NB4 (cell line): ENCODE measurements at regions not wholly inside any gene's neighbourhood (a gene's known extent, or its start where the extent isn't known, plus 50 kb on each side); places are given as distances from the start of the nearest gene placed in this dataset.

Experiments
- DNase-seq: peaks from one replicate; pipeline ENCODE4 v3.0.0; 2010; ENCODE audit warnings: low read depth
- H3K4me3 ChIP-seq: one replicate; pipeline ENCODE4 v1.5.1; 2011; ENCODE audit warnings: mild to moderate bottlenecking, low read depth, low read length, moderate library complexity
- MYC ChIP-seq: IDR thresholded peaks from 2 replicates; pipeline ENCODE4 v1.6.1; 2011; ENCODE audit warnings: low read depth, low read length
- POLR2A ChIP-seq: IDR thresholded peaks from 2 replicates; pipeline ENCODE4 v1.6.1; 2011; ENCODE audit warnings: mild to moderate bottlenecking; ENCODE audit not compliant: insufficient read length; ENCODE audit errors: extremely low read depth
- TF ChIP-seq, protein P1 (sequence below): IDR thresholded peaks from one replicate; pipeline ENCODE4 v1.5.1; 2012; ENCODE audit warnings: low read depth, low read length
- TF ChIP-seq, protein P2 (sequence below): IDR thresholded peaks from 2 replicates; pipeline ENCODE4 v1.6.1; 2011; ENCODE audit warnings: low read depth, low read length

DNA sequence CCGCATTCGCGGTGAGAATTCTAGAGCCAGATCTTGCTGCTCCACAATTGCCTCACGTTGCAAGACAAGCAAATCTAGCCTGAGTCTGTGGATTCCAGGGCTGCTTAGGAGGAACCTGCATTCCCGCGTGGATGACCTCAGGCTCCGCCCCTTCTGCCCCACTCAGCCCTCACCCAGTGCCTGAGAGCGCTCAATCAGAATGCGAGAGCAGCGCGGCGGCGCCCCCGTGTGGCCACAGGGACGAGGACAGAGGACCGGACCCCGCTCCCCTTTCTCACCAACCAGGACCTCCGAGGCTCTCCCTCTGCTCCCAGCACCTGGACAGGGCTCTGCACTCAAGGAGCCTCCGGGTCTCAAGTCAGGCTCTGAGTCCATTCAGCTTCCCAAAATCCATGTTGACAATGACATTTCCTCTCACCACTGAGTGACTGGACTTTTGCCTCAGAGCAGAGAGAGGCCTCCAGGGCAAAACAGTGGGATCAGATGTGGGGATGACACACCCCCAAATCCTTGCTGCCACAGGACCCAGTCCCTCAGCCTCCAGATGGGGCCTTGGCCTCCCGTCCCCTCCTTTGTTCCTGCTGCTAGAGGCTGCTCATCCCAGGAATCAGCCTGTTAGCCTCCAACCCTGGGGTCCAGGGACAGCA, 52.0 kb downstream of the RPP21 start:
- TF ChIP-seq, protein P1, sequence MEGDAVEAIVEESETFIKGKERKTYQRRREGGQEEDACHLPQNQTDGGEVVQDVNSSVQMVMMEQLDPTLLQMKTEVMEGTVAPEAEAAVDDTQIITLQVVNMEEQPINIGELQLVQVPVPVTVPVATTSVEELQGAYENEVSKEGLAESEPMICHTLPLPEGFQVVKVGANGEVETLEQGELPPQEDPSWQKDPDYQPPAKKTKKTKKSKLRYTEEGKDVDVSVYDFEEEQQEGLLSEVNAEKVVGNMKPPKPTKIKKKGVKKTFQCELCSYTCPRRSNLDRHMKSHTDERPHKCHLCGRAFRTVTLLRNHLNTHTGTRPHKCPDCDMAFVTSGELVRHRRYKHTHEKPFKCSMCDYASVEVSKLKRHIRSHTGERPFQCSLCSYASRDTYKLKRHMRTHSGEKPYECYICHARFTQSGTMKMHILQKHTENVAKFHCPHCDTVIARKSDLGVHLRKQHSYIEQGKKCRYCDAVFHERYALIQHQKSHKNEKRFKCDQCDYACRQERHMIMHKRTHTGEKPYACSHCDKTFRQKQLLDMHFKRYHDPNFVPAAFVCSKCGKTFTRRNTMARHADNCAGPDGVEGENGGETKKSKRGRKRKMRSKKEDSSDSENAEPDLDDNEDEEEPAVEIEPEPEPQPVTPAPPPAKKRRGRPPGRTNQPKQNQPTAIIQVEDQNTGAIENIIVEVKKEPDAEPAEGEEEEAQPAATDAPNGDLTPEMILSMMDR: peak; percentile 90
- no peak for TF ChIP-seq MYC
- TF ChIP-seq, protein P2, sequence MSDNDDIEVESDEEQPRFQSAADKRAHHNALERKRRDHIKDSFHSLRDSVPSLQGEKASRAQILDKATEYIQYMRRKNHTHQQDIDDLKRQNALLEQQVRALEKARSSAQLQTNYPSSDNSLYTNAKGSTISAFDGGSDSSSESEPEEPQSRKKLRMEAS: no peak
- peak; percentile 76 for DNase-seq
- no peak overlapping the region for H3K4me3 ChIP-seq

DNA sequence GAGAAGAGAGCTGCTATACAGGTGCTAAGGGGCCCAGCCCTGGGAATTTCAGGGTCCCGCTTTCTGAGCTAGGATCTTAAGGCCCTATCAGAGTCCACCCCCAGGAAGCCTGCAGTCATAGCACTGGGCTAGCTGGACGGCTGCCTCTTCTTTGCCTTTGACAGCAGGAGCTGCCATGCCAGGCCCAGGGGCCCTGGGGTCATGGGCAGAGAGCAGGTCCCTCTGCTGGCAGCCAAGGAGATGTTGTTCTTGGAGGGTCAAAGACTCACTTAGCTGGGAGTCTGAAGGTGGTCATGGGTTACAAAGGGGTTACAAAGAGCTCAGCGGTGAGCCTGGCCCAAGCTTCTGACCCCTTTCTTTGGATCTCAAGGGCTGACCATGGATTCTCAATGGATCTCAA, 52.7 kb downstream of the RPP21 start:
- DNase-seq: peak; percentile 45
- no peak overlapping the region for H3K4me3 ChIP-seq

DNA sequence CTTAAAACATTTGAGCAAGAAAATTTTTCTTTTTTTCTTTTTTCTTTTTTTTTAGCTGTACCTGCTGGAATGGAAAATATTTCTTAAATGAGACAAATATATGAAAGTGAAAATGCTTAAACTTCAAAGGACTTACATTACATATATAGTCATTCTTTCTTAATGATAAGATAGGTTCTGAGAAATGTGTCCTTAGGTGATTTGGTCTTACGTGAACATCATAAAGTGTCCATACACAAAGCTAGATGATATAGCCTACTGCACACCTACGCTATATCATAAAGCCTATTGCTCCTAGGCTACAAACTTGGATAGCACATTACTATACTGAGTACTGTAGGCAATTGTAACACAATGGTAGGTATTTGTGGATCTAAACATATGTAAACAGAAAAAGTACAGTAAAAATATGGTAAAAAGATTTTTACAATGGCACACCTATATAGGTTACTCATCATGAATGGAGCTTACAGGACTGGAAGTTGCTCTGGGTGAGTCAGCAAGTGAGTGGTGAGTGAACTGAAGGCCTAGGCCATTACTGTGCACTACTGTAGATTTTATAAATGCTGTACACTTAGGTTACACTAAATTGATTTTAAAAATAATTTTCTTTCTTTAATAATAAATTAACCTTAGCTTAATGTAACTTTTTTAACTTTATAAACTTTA, 54.6 kb downstream of the RPP21 start:
- TF ChIP-seq, protein P2: no peak
- TF ChIP-seq POLR2A (no peak), MYC (no peak)
- TF ChIP-seq, protein P1: no peak
- DNase-seq: no peak

More for the DNA sequence above, 52.7 kb downstream of the RPP21 start:
- TF ChIP-seq, protein P2: no peak
- TF ChIP-seq, protein P1: peak; percentile 27

DNA sequence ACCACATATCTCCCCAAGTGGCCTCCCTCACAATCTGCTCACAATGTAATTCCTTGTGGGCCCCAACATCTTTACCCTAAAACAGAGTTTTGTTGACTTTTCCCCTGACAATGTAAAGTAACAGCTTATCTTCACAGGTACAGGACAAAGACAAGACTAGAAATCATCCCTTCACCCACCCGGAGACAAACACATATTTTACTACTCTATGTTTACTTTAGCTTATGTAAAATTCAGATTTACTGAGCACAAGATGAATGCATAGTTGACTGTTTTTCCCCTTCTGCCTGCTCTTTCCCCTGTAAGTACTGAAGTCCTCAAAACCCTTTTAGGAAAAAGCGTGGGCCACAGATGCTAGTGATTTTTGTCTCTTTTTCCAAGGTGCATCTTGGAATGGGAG, 61.0 kb downstream of the RPP21 start:
- TF ChIP-seq POLR2A: no peak
- TF ChIP-seq, protein P2: no peak
- TF ChIP-seq, protein P1: no peak
- no peak for TF ChIP-seq MYC
- DNase-seq: no peak
- no peak overlapping the region for H3K4me3 ChIP-seq

More for the DNA sequence above, 54.6 kb downstream of the RPP21 start:
- no peak overlapping the region for H3K4me3 ChIP-seq

DNA sequence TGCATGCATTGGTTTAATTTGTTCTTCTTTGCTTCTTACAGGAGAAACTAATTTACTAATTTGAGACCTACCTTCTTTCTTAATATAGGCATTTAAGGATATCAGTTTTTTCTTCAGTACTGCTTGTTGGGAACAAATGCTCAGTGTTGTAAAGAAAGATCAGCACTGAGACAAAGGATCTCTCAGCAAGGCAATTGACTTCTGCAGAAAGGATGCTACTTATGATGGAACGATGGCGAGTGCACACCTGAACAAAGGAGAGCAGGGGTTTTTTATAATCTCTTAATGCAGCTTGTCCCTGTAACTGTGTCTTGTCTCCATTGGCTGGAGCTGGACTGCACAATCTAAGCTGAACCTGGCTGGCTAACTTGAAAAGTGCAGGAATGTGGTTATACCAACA, 64.2 kb downstream of the RPP21 start:
- no peak overlapping the region for H3K4me3 ChIP-seq
- DNase-seq: no peak
- TF ChIP-seq MYC: no peak
- TF ChIP-seq, protein P1: no peak
